Peyer's patch (tissue), 4 donors: ENCODE measurements at regions not wholly inside any gene's neighbourhood (a gene's known extent, or its start where the extent isn't known, plus 50 kb on each side); places are given as distances from the start of the nearest gene placed in this dataset.

Experiments
- CTCF ChIP-seq, 6 experiments: fragments of 450-650 bp in 4 of 6; fragments of 200-600 bp in 2 of 6; sonication (generic) in 1 of 6; IDR thresholded peaks; one replicate each; pipeline ENCODE4 v1.5.1; 2017 to 2019; ENCODE audit warnings: antibody characterized with exemption in 6 of 6, mild to moderate bottlenecking in 3 of 6, moderate library complexity in 1 of 6
- POLR2A ChIP-seq, 2 donors: fragments of 450-650 bp; IDR thresholded peaks; one replicate each; pipeline ENCODE4 v1.5.1; 2017; ENCODE audit warnings: antibody characterized with exemption in 2 of 2, mild to moderate bottlenecking in 2 of 2, moderate library complexity in 2 of 2

GRCh38 chr3:139100821-139101220, 56.1 kb upstream of the PRR23C start:
- TF ChIP-seq CTCF (IDR thresholded peaks at IDR 0.05) (no peak), POLR2A (IDR thresholded peaks at IDR 0.05) (no peak)
